Lower leg skin (tissue), 4 donors: ENCODE measurements at regions not wholly inside any gene's neighbourhood (a gene's known extent, or its start where the extent isn't known, plus 50 kb on each side); places are given as distances from the start of the nearest gene placed in this dataset.
A peak's percentile ranks its signal among the peaks of the same experiment; 100 is the strongest.
"Not testable (repeated sequence)": the region's sequence is repeated elsewhere in the genome, so short reads cannot be mapped to it uniquely, and the experiment has no call there.

Source experiments
- DNase-seq, 2 donors: peaks; one replicate each; pipeline ENCODE4 v3.0.0-alpha.2; 2019; ENCODE audit warnings: low spot score in 2 of 2
- H3K4me3 ChIP-seq: fragments of 200-600 bp; sonication (generic); 2 replicates; pipeline ENCODE4 v1.5.1; 2017; ENCODE audit warnings: mild to moderate bottlenecking, low read depth; ENCODE audit not compliant: poor library complexity, severe bottlenecking
- POLR2A ChIP-seq, 2 donors: fragments of 450-650 bp; IDR thresholded peaks; one replicate each; pipeline ENCODE4 v1.6.1; 2016 to 2017; ENCODE audit warnings: antibody characterized with exemption in 2 of 2, mild to moderate bottlenecking in 1 of 2, moderate library complexity in 1 of 2
- WGBS, 2 donors: methylation state at CpG; one replicate each; pipeline ENCODE4 v1.1.5; 2018; 5-methylcytosine and 5-hydroxymethylcytosine counted together
- intact Hi-C: fragments of 100-400 bp; cut with DNase I; formaldehyde crosslinking; loops from one replicate; pipeline ENCODE4 v1.15.0; 2023; ENCODE audit warnings: low total_unique reads
- TF ChIP-seq, protein P1 (sequence below), 3 donors: fragments of 450-650 bp; IDR thresholded peaks; one replicate each; pipeline ENCODE4 v1.5.1; 2016; ENCODE audit warnings: antibody characterized with exemption in 3 of 3, mild to moderate bottlenecking in 3 of 3, moderate library complexity in 2 of 3

DNA sequence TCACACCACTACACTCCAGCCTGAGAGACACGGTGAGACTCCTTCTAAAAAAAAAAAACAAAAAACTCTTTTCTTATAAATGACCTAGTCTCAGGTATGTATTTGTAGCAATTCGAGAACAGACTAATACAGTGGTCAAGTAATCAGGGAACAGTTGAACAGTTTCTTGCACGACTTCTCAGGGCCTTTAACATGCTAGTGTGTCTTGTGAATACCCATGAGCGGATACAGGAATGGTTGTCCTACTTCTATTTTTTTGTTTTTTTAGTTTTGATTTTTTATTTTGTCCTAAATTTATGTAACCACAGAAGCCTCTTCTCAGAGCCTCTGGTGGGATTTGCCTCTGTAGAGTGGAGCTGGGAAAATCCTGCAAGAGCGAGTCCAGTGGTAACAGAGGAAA lies 71.0 kb upstream of the NANOS1 start:
- WGBS, 2 donors: 82 to 86% methylated on average over 5 of the region's 5 CpGs
- intact Hi-C loops: no loop called here
- no peak overlapping the region for H3K4me3 ChIP-seq
- DNase-seq: no peak
- no peak for TF ChIP-seq POLR2A (IDR thresholded peaks at IDR 0.05)
- TF ChIP-seq, protein P1, sequence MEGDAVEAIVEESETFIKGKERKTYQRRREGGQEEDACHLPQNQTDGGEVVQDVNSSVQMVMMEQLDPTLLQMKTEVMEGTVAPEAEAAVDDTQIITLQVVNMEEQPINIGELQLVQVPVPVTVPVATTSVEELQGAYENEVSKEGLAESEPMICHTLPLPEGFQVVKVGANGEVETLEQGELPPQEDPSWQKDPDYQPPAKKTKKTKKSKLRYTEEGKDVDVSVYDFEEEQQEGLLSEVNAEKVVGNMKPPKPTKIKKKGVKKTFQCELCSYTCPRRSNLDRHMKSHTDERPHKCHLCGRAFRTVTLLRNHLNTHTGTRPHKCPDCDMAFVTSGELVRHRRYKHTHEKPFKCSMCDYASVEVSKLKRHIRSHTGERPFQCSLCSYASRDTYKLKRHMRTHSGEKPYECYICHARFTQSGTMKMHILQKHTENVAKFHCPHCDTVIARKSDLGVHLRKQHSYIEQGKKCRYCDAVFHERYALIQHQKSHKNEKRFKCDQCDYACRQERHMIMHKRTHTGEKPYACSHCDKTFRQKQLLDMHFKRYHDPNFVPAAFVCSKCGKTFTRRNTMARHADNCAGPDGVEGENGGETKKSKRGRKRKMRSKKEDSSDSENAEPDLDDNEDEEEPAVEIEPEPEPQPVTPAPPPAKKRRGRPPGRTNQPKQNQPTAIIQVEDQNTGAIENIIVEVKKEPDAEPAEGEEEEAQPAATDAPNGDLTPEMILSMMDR (IDR thresholded peaks at IDR 0.05): no peak

DNA sequence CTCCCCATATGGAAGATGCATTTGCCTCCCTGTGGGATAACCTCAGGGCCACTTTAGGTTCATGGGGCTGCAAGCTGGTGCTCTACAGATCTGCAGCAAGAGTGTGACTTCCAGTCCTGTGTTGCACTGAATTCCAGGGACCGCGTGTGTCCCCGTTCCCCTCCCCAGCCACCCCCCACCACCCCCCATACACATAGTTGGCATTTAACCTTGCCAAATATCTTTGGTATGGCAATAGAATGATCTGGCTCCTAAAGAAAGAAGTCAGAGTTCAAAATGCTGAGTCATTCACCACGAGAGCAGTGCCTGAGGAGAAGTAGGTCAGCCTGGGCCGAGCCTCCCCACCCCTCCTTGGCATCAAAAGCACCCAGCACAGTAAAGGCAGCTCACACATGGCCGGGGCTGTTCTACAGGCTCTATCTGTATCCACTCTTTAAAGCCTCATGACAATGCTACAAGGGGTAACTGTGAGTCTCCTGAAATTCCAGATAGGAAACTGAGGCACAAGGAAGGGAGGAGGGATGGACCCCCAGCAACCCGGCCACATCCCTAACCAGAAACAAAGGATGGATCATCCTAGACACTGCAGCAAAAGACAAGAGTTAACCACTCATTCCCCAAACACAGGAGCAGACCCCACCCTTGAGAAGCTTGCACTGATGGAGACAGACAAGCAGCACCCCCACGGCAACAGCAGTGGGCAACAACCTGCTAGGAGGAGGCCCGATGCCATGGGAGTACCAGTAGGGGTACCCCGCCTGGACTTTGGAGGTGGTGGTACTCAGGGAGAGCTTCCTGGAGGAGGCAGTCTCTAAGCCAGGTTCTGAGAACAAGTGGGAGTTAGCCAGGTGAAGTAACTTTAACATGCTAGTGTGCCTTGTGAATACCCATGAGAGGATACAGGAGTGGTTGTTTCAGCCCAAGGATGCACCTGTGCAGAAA lies 70.3 kb upstream of the NANOS1 start:
- DNase-seq: peak; percentile 77 to 91
- 26 to 41% methylated on average over 9 to 10 of the region's 10 CpGs for WGBS, 2 donors
- intact Hi-C loops: no loop called here
- H3K4me3 ChIP-seq: no peak overlapping the region
- TF ChIP-seq, protein P1 (IDR thresholded peaks at IDR 0.05): no peak
- TF ChIP-seq POLR2A (IDR thresholded peaks at IDR 0.05): no peak

DNA sequence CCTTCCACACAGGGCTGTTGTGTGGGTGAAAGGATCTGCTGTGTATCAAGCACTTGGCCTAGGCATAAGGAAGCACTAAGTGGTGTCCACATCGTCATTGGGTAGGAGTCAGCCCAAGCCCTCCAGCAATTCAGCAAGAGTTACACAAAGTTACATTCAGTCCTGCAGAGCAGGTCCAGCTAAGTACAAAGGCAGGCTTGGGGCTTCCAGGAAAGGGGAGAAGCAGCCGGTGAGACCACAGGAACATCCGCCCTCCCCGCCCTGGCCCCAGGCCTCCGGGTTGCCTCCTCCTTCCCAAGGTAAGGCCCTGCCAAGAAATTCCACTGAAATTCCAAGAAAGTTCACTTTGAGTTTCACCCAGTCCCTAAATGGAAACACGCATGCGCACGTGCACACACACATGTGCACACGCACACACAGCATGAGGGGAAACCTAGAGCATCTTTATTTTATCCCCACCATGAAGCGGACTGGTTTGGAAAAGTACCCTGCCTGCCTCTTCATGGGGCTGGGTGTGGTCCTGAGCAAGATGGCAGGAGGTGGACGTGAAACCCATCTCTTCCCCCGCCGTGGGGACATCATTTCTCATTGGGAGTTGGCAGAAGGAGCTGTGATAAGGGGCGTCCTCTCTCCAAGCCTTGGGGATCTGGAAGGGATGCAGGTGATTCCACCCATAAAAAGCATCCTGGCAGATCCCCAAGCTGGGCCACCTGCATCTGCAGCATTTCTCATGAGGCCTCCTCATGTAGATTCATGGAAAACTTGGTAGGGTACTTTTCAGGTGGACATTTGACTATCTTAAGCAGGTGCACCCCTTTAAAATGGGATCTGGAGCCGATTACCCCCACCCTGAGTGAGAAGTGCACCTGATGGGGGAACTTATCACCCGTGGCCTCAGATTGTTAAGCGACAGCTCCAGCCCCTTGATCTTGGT lies 69.1 kb upstream of the NANOS1 start:
- TF ChIP-seq, protein P1 (IDR thresholded peaks at IDR 0.05): no peak
- TF ChIP-seq POLR2A (IDR thresholded peaks at IDR 0.05): no peak
- intact Hi-C loops: no loop called here
- peak; percentile 53 to 85 for DNase-seq
- 60 to 66% methylated on average over 17 of the region's 17 CpGs for WGBS, 2 donors
- H3K4me3 ChIP-seq: no peak overlapping the region

- TF ChIP-seq POLR2A (IDR thresholded peaks at IDR 0.05): no peak
- TF ChIP-seq, protein P1 (IDR thresholded peaks at IDR 0.05): no peak
- intact Hi-C loops: no loop called here
- DNase-seq: peak in 1 of 2 donors; percentile 72
- no peak overlapping the region for H3K4me3 ChIP-seq
- 82 to 83% methylated on average over 7 of the region's 7 CpGs for WGBS, 2 donors
These were observed 68.1 kb upstream of the NANOS1 start for GRCh38 chr10:118961436-118961835.

GRCh38 chr10:118962331-118962868 lies 67.1 kb upstream of the NANOS1 start:
- 71 to 73% methylated on average over 7 of the region's 7 CpGs for WGBS, 2 donors
- intact Hi-C loops, H3K4me3 ChIP-seq: not testable (repeated sequence)
- peak in 1 of 2 donors; percentile 18 for DNase-seq
